H9 (cell line): ENCODE measurements at regions not wholly inside any gene's neighbourhood (a gene's known extent, or its start where the extent isn't known, plus 50 kb on each side); places are given as distances from the start of the nearest gene placed in this dataset.

Experiments
- DNase-seq: peaks from one replicate; pipeline ENCODE4 v3.0.0-alpha.2; 2017
- H2AFZ ChIP-seq: one replicate; pipeline ENCODE4 v1.6.1; 2013; ENCODE audit warnings: mild to moderate bottlenecking, low read length, control low read depth, moderate library complexity
- H2AK5ac ChIP-seq: 2 replicates; pipeline ENCODE4 v1.6.1; 2013; ENCODE audit warnings: low read length, control low read depth, mixed read lengths; ENCODE audit not compliant: insufficient read length
- H2BK120ac ChIP-seq: one replicate; pipeline ENCODE4 v1.6.1; 2013; ENCODE audit warnings: low read depth, mild to moderate bottlenecking, low read length, control low read depth, inconsistent platforms; ENCODE audit not compliant: poor library complexity, severe bottlenecking
- H2BK12ac ChIP-seq: 2 replicates; pipeline ENCODE4 v1.6.1; 2013; ENCODE audit warnings: low read length, control low read depth, mixed read lengths, low read depth; ENCODE audit not compliant: insufficient read length
- H2BK15ac ChIP-seq: 2 replicates; pipeline ENCODE4 v1.6.1; 2013; ENCODE audit warnings: low read depth, low read length, control low read depth
- H2BK20ac ChIP-seq: one replicate; pipeline ENCODE4 v1.6.1; 2013; ENCODE audit warnings: low read depth, mild to moderate bottlenecking, low read length, control low read depth, inconsistent platforms; ENCODE audit not compliant: poor library complexity, severe bottlenecking
- H2BK5ac ChIP-seq: 2 replicates; pipeline ENCODE4 v1.6.1; 2013; ENCODE audit warnings: low read length, control low read depth, mixed read lengths; ENCODE audit not compliant: insufficient read length
- H3K14ac ChIP-seq: 2 replicates; pipeline ENCODE4 v1.6.1; 2013; ENCODE audit warnings: low read length, control low read depth; ENCODE audit not compliant: insufficient read depth
- H3K18ac ChIP-seq: 2 replicates; pipeline ENCODE4 v1.6.1; 2013; ENCODE audit warnings: low read depth, mild to moderate bottlenecking, mixed read lengths, low read length, control low read depth; ENCODE audit not compliant: insufficient read length
- H3K23ac ChIP-seq: 2 replicates; pipeline ENCODE4 v1.6.1; 2013; ENCODE audit warnings: low read length, control low read depth, mixed read lengths, low read depth; ENCODE audit not compliant: insufficient read length
- H3K23me2 ChIP-seq: 2 replicates; pipeline ENCODE4 v1.6.1; 2013; ENCODE audit warnings: low read depth, mild to moderate bottlenecking, mixed read lengths, low read length, control low read depth; ENCODE audit not compliant: insufficient read length, poor library complexity, severe bottlenecking
- H3K27ac ChIP-seq: 2 replicates; pipeline ENCODE4 v1.5.1; 2013; ENCODE audit warnings: low read length, control low read depth, mixed read lengths, low read depth; ENCODE audit not compliant: insufficient read length
- H3K27me3 ChIP-seq: 2 replicates; pipeline ENCODE4 v1.6.1; 2013; ENCODE audit warnings: low read length, control low read depth, inconsistent platforms; ENCODE audit not compliant: insufficient read depth
- H3K4ac ChIP-seq: 2 replicates; pipeline ENCODE4 v1.6.1; 2013; ENCODE audit warnings: low read depth, mild to moderate bottlenecking, control low read depth, inconsistent platforms, low read length, moderate library complexity
- H3K4me1 ChIP-seq: 2 replicates; pipeline ENCODE4 v1.6.1; 2013; ENCODE audit warnings: low read length, control low read depth, inconsistent platforms; ENCODE audit not compliant: insufficient read depth
- H3K4me2 ChIP-seq: 2 replicates; pipeline ENCODE4 v1.6.1; 2013; ENCODE audit warnings: low read length, control low read depth, mixed read lengths; ENCODE audit not compliant: insufficient read length, insufficient read depth
- H3K56ac ChIP-seq: 2 replicates; pipeline ENCODE4 v1.6.1; 2013; ENCODE audit warnings: low read depth, mild to moderate bottlenecking, mixed read lengths, low read length, control low read depth; ENCODE audit not compliant: insufficient read length
- H3K79me1 ChIP-seq: 2 replicates; pipeline ENCODE4 v1.6.1; 2013; ENCODE audit warnings: low read depth, mild to moderate bottlenecking, moderate library complexity, low read length, control low read depth, inconsistent platforms; ENCODE audit not compliant: insufficient read depth, poor library complexity, severe bottlenecking
- H3K79me2 ChIP-seq: 2 replicates; pipeline ENCODE4 v1.6.1; 2013; ENCODE audit warnings: low read length, control low read depth, inconsistent platforms; ENCODE audit not compliant: insufficient read depth
- H3K9ac ChIP-seq: 2 replicates; pipeline ENCODE4 v1.6.1; 2013; ENCODE audit warnings: low read length, control low read depth, mixed read lengths; ENCODE audit not compliant: insufficient read length; ENCODE audit errors: extremely low read depth
- H3K9me3 ChIP-seq: one replicate; pipeline ENCODE4 v1.6.1; 2013; ENCODE audit warnings: low read depth, low read length, inconsistent platforms; ENCODE audit not compliant: control insufficient read depth
- H3T11ph ChIP-seq: one replicate; pipeline ENCODE4 v1.6.1; 2013; ENCODE audit warnings: mild to moderate bottlenecking, low read length, control low read depth, inconsistent platforms
- H4K20me1 ChIP-seq: one replicate; pipeline ENCODE4 v1.6.1; 2013; ENCODE audit not compliant: control insufficient read depth, insufficient read length, insufficient read depth
- H4K5ac ChIP-seq: 2 replicates; pipeline ENCODE4 v1.6.1; 2013; ENCODE audit warnings: low read depth, mild to moderate bottlenecking, mixed read lengths, low read length, control low read depth; ENCODE audit not compliant: insufficient read length
- H4K8ac ChIP-seq: replicated peaks from 2 replicates; pipeline ENCODE4 v1.6.1; 2013; ENCODE audit warnings: low read length, control low read depth, mixed read lengths, low read depth; ENCODE audit not compliant: insufficient read length
- H4K91ac ChIP-seq: 2 replicates; pipeline ENCODE4 v1.6.1; 2013; ENCODE audit warnings: low read depth, mild to moderate bottlenecking, moderate library complexity, mixed read lengths, low read length, control low read depth; ENCODE audit not compliant: insufficient read length
- H3K27ac Mint-ChIP-seq, 3 experiments: 2 replicates in 2 of 3; 3 replicates in 1 of 3; pipeline ENCODE4 v1.8.0; 2020 to 2021; ENCODE audit warnings: mixed read lengths in 3 of 3, mild to moderate bottlenecking in 1 of 3, moderate library complexity in 1 of 3
- H3K27me3 Mint-ChIP-seq: 2 replicates; pipeline ENCODE4 v1.8.0; 2021; ENCODE audit warnings: low read depth, mild to moderate bottlenecking, moderate library complexity, mixed read lengths
- H3K36me3 Mint-ChIP-seq, 3 experiments: 2 replicates in 2 of 3; 3 replicates in 1 of 3; pipeline ENCODE4 v1.8.0; 2020 to 2021; ENCODE audit warnings: low read depth in 3 of 3, mixed read lengths in 3 of 3; ENCODE audit not compliant: insufficient read depth in 1 of 3
- H3K4me1 Mint-ChIP-seq, 2 experiments: 2 replicates each; pipeline ENCODE4 v1.8.0; 2020; ENCODE audit warnings: mixed read lengths in 2 of 2
- H3K4me3 Mint-ChIP-seq, 2 experiments: 2 replicates in 1 of 2; 3 replicates in 1 of 2; pipeline ENCODE4 v1.8.0; 2020 to 2021; ENCODE audit warnings: mild to moderate bottlenecking in 2 of 2, mixed read lengths in 2 of 2, moderate library complexity in 1 of 2
- H3K9me3 Mint-ChIP-seq, 2 experiments: 2 replicates in 1 of 2; 3 replicates in 1 of 2; pipeline ENCODE4 v1.8.0; 2020; ENCODE audit warnings: mild to moderate bottlenecking in 2 of 2, mixed read lengths in 2 of 2, moderate library complexity in 1 of 2
- WGBS: extraction: QIAGEN DNeasy Blood & Tissue Kit; methylation state at CpG from one replicate; pipeline ENCODE4 v1.1.7; 2013; ENCODE audit warnings: missing lambda C conversion rate, low lambda C conversion rate, mixed read lengths; ENCODE audit not compliant: insufficient read length; ENCODE audit errors: extremely low coverage; 5-methylcytosine and 5-hydroxymethylcytosine counted together
- TF ChIP-seq, protein P1 (sequence below): fragments of 200-600 bp; sonication (generic); conservative IDR thresholded peaks from 3 replicates; pipeline ENCODE4 v1.8.0; 2021; ENCODE audit warnings: antibody characterized with exemption, mild to moderate bottlenecking

DNA sequence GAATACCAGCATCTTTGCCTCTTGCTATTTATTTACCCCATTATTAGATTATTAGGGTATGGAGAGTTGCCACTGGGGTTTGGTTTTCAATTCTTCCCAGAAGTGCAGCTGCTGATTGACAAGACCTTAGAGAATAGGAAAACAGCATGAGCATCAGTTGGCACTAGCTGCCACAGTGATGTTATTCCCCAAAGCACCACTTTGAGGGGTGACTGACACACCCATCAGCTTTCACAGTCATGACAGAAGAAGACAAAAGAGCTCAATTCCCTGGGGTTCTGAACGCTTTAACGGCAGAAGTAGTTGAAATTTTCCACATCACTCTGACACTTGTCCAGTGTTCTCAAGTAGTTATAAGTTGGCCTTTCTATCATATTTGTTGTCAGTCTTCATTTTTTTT, 55.0 kb upstream of the NR3C2 start:
- Histone ChIP-seq H3K9ac (no peak overlapping the region), H3K56ac (no peak overlapping the region), H2BK15ac (no peak overlapping the region), H2BK20ac (no peak overlapping the region), H3K9me3 (no peaks in the 10 kb centered on the region), H2AFZ (no peak overlapping the region), H3K18ac (no peak overlapping the region), H3K79me2 (no peaks in the 10 kb centered on the region), H3K14ac (no peak overlapping the region), H4K91ac (no peak overlapping the region), H3K27me3 (no peaks in the 10 kb centered on the region), H3T11ph (no peak overlapping the region), H2BK5ac (no peak overlapping the region), H3K79me1 (no peaks in the 10 kb centered on the region), H2AK5ac (no peak overlapping the region), H2BK12ac (no peak overlapping the region), H3K4me2 (no peak overlapping the region), H4K20me1 (no peaks in the 10 kb centered on the region), H3K23ac (no peak overlapping the region), H3K4ac (no peak overlapping the region), H4K8ac (no peak overlapping the region), H4K5ac (no peak overlapping the region), H3K23me2 (no peaks in the 10 kb centered on the region), H3K27ac (no peak overlapping the region), H2BK120ac (no peak overlapping the region), H3K4me1 (no peaks in the 10 kb centered on the region)
- no peak overlapping the region for H3K4me3 Mint-ChIP-seq
- WGBS, result no CpG with 5 or more reads among the region's 2 CpGs
- no peaks in the 10 kb centered on the region for H3K27me3 Mint-ChIP-seq
- DNase-seq, result no peak
- H3K27ac Mint-ChIP-seq, result no peak overlapping the region
- TF ChIP-seq, protein P1, sequence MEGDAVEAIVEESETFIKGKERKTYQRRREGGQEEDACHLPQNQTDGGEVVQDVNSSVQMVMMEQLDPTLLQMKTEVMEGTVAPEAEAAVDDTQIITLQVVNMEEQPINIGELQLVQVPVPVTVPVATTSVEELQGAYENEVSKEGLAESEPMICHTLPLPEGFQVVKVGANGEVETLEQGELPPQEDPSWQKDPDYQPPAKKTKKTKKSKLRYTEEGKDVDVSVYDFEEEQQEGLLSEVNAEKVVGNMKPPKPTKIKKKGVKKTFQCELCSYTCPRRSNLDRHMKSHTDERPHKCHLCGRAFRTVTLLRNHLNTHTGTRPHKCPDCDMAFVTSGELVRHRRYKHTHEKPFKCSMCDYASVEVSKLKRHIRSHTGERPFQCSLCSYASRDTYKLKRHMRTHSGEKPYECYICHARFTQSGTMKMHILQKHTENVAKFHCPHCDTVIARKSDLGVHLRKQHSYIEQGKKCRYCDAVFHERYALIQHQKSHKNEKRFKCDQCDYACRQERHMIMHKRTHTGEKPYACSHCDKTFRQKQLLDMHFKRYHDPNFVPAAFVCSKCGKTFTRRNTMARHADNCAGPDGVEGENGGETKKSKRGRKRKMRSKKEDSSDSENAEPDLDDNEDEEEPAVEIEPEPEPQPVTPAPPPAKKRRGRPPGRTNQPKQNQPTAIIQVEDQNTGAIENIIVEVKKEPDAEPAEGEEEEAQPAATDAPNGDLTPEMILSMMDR, result no peak
- H3K9me3 Mint-ChIP-seq, result peaks cover 0 to 2% of the 10 kb centered on the region in 2 experiments; a peak in 2 of 5 replicates
- H3K4me1 Mint-ChIP-seq, result no peaks in the 10 kb centered on the region
- H3K36me3 Mint-ChIP-seq, result no peaks in the 10 kb centered on the region; a peak in 1 of 7 replicates
